Stimulated activated CD4-positive, alpha-beta T cell treated with anti-CD3 and anti-CD28 coated beads, Interleukin-4, amount 100 ng/mL, for 48 hours (primary cell): ENCODE measurements at regions not wholly inside any gene's neighbourhood (a gene's known extent, or its start where the extent isn't known, plus 50 kb on each side); places are given as distances from the start of the nearest gene placed in this dataset.

Source experiments
- DNase-seq, 2 donors: peaks; one replicate each; pipeline ENCODE4 v3.0.0-alpha.2; 2020; ENCODE audit warnings: low read depth in 2 of 2

GRCh38 chr18:47341678-47342077, 90.2 kb upstream of the SKOR2 start:
- no peak for DNase-seq

- DNase-seq: no peak
These were observed 83.5 kb upstream of the SKOR2 start for GRCh38 chr18:47334966-47335365.

GRCh38 chr18:47333926-47334635, 82.6 kb upstream of the SKOR2 start:
- no peak for DNase-seq

GRCh38 chr18:47331641-47332040, 80.2 kb upstream of the SKOR2 start:
- DNase-seq: no peak

- no peak for DNase-seq
These were observed 79.6 kb upstream of the SKOR2 start for GRCh38 chr18:47331026-47331425.

- DNase-seq: no peak
These were observed 71.7 kb upstream of the SKOR2 start for GRCh38 chr18:47323158-47323557.

GRCh38 chr18:47321815-47322214, 70.4 kb upstream of the SKOR2 start:
- no peak for DNase-seq

- DNase-seq: no peak
These were observed 66.5 kb upstream of the SKOR2 start for GRCh38 chr18:47317824-47318508.

- DNase-seq: no peak
These were observed 65.5 kb upstream of the SKOR2 start for GRCh38 chr18:47316924-47317323.

- DNase-seq: no peak
These were observed 62.4 kb upstream of the SKOR2 start for GRCh38 chr18:47313901-47314300.

- no peak for DNase-seq
These were observed 60.1 kb upstream of the SKOR2 start for GRCh38 chr18:47311585-47311984.
